Vagina (tissue), 2 donors: ENCODE measurements at regions not wholly inside any gene's neighbourhood (a gene's known extent, or its start where the extent isn't known, plus 50 kb on each side); places are given as distances from the start of the nearest gene placed in this dataset.

ENCODE experiments used
- DNase-seq, 2 donors: peaks; one replicate each; pipeline ENCODE4 v3.0.0-alpha.2; 2017; ENCODE audit errors: extremely low spot score in 2 of 2
- H3K27ac ChIP-seq: fragments of 200-600 bp; sonication (generic); one replicate; pipeline ENCODE4 v1.5.1; 2019
- H3K27me3 ChIP-seq: fragments of 200-600 bp; sonication (generic); one replicate; pipeline ENCODE4 v1.5.1; 2019
- H3K36me3 ChIP-seq, 2 donors: fragments of 200-600 bp; sonication (generic); one replicate each; pipeline ENCODE4 v1.5.1; 2017 to 2019
- H3K4me1 ChIP-seq: fragments of 200-600 bp; sonication (generic); one replicate; pipeline ENCODE4 v1.5.1; 2019
- H3K4me3 ChIP-seq, 2 donors: fragments of 200-600 bp; sonication (generic); 1 replicate in 1 of 2; 2 replicates in 1 of 2; pipeline ENCODE4 v1.5.1; 2016 to 2019
- H3K9me3 ChIP-seq: fragments of 200-600 bp; sonication (generic); one replicate; pipeline ENCODE4 v1.5.1; 2019
- POLR2A ChIP-seq, 2 donors: fragments of 450-650 bp; IDR thresholded peaks; one replicate each; pipeline ENCODE4 v1.6.1; 2017; ENCODE audit warnings: antibody characterized with exemption in 2 of 2, mild to moderate bottlenecking in 2 of 2, moderate library complexity in 2 of 2
- POLR2AphosphoS5 ChIP-seq, 2 donors: sonication (generic); formaldehyde crosslinking; IDR thresholded peaks; one replicate each; pipeline ENCODE4 v1.9.0; 2017; ENCODE audit warnings: antibody characterized with exemption in 2 of 2, mild to moderate bottlenecking in 2 of 2, low read depth in 1 of 2; ENCODE audit not compliant: insufficient read depth in 1 of 2
- intact Hi-C: fragments of 100-400 bp; cut with DNase I; formaldehyde crosslinking; loops from one replicate; pipeline ENCODE4 v1.15.1; 2023
- TF ChIP-seq, protein P1 (sequence below), 3 experiments: fragments of 450-650 bp in 2 of 3; fragments of 200-600 bp in 1 of 3; sonication (generic) in 1 of 3; IDR thresholded peaks; one replicate each; pipeline ENCODE4 v1.5.1; 2017 to 2019; ENCODE audit warnings: antibody characterized with exemption in 3 of 3, mild to moderate bottlenecking in 2 of 3, moderate library complexity in 2 of 3

DNA sequence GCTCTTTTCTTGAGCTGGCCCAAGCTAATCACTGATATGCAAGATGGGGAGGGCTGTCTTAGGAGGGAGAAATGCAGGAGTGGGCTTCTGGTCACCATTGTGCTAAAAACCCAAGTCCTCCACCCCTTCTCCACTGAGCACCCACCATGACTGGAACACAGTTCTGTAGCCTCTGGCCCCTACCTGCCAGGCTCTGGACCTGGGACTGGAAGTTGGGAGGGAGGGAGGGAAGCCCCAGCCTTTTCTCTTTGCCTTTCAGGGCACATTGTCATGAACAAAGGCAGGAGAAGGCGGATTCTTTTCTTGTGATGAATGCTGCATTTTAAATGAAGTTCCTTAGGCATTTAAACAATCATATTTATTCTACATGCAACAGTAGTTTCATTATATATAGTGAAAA, 559.1 kb upstream of the TRPC7 start:
- Histone ChIP-seq H3K27ac (no peak overlapping the region), H3K36me3 (no peaks in the 10 kb centered on the region), H3K4me3 (no peak overlapping the region), H3K9me3 (no peaks in the 10 kb centered on the region), H3K4me1 (no peaks in the 10 kb centered on the region), H3K27me3 (no peaks in the 10 kb centered on the region)
- TF ChIP-seq, protein P1, sequence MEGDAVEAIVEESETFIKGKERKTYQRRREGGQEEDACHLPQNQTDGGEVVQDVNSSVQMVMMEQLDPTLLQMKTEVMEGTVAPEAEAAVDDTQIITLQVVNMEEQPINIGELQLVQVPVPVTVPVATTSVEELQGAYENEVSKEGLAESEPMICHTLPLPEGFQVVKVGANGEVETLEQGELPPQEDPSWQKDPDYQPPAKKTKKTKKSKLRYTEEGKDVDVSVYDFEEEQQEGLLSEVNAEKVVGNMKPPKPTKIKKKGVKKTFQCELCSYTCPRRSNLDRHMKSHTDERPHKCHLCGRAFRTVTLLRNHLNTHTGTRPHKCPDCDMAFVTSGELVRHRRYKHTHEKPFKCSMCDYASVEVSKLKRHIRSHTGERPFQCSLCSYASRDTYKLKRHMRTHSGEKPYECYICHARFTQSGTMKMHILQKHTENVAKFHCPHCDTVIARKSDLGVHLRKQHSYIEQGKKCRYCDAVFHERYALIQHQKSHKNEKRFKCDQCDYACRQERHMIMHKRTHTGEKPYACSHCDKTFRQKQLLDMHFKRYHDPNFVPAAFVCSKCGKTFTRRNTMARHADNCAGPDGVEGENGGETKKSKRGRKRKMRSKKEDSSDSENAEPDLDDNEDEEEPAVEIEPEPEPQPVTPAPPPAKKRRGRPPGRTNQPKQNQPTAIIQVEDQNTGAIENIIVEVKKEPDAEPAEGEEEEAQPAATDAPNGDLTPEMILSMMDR (IDR thresholded peaks at IDR 0.05), result no peak
- no peak for TF ChIP-seq POLR2A (IDR thresholded peaks at IDR 0.05)
- DNase-seq, result no peak
- intact Hi-C loops, result no loop called here

DNA sequence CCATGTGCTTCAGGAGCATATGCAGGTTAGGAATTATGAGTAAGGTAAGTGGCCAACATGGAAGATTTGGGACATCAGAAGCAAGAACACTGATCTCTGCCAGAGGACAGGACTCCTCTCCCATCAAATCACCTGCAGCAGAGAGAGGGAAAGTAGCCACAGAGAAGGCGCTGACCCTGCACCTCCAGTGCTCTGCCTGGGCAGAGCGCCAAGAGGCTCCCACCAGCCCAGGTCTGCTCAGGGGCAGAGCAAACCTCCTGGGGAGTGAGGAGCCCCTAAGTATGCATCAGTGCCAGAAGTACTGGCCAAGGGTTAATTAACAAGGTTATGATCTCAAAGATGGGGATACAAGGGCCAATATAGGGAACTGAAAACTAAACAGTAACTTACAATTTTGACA, 545.3 kb upstream of the TRPC7 start:
- no peaks in the 10 kb centered on the region for H3K27me3 ChIP-seq
- TF ChIP-seq, protein P1 (IDR thresholded peaks at IDR 0.05), result no peak
- no peak overlapping the region for H3K4me3 ChIP-seq
- no peaks in the 10 kb centered on the region for H3K36me3 ChIP-seq
- no peak overlapping the region for H3K27ac ChIP-seq
- no peaks in the 10 kb centered on the region for H3K4me1 ChIP-seq
- DNase-seq, result no peak
- no peaks in the 10 kb centered on the region for H3K9me3 ChIP-seq
- intact Hi-C loops, result no loop called here

DNA sequence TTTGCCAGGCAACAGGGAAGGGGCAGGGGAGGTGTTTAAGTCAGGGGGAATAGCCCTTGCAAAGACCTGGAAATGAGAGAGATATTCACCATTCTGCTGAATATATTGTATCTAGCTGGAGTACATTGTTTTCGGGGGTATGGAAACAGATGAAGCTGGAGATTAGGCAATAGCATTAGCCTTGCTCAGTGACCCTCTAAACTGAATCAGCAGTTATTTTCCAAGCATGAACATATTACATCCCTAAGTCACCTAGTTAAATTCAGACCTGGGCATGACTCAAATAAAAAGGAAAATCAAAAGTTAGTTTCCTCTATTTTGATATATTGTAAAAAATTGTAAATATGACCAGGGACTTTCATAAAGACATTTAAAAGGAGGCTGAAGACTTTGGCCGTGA, 544.6 kb upstream of the TRPC7 start:
- Histone ChIP-seq H3K4me1 (no peaks in the 10 kb centered on the region), H3K27me3 (no peaks in the 10 kb centered on the region), H3K9me3 (no peaks in the 10 kb centered on the region), H3K27ac (no peak overlapping the region), H3K36me3 (no peaks in the 10 kb centered on the region), H3K4me3 (no peak overlapping the region)
- DNase-seq, result no peak
- intact Hi-C loops, result no loop called here
- TF ChIP-seq POLR2AphosphoS5 (IDR thresholded peaks at IDR 0.05; ENCODE audit: insufficient read depth in 1 of 2, low read depth in 1 of 2) (no peak), POLR2A (IDR thresholded peaks at IDR 0.05) (no peak)
- TF ChIP-seq, protein P1 (IDR thresholded peaks at IDR 0.05), result no peak

DNA sequence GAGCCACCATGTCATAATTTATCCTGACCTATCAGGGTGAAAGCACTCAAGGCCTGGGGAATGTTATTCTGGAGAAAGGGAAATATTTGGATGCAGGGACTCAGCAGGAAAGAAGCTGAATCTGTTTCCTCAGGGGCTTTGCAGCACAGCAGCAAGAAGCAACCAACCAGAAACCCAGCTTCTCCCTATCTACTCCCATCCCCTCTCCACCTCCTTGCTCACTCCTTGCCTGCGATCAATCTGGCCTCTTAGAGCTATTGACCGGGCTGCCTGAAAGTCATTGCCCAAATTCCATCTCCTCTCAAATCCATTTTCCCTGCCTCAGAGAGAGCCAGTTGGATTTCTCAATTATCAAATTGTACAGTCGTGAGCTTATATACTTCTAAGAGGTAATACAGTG, 542.0 kb upstream of the TRPC7 start:
- intact Hi-C loops, result no loop called here
- no peaks in the 10 kb centered on the region for H3K4me1 ChIP-seq
- no peaks in the 10 kb centered on the region for H3K27me3 ChIP-seq
- no peak overlapping the region for H3K27ac ChIP-seq
- H3K4me3 ChIP-seq, result no peak overlapping the region
- no peaks in the 10 kb centered on the region for H3K36me3 ChIP-seq
- H3K9me3 ChIP-seq, result no peaks in the 10 kb centered on the region
- DNase-seq, result no peak
- TF ChIP-seq, protein P1 (IDR thresholded peaks at IDR 0.05), result no peak
- TF ChIP-seq POLR2AphosphoS5 (IDR thresholded peaks at IDR 0.05; ENCODE audit: insufficient read depth in 1 of 2, low read depth in 1 of 2) (no peak), POLR2A (IDR thresholded peaks at IDR 0.05) (no peak)

DNA sequence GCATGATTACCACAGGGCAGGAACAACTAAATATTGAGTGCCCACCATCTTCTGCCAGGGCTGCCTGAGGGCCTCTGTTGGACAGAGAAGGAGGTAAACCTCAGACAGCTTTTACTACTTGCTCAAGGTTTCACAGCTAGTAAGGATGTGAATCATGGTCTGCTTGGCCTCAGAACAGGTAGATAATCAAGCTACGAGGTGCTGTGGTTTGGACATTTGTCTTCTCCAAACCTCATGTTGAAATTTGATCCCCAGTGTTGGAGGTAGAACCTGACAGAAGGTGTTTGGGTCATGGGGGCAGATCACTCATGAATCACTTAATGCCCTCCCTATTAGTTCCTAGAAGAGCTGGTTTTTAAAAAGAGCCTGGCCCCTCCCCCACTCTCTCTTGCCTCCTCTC, 541.2 kb upstream of the TRPC7 start:
- H3K4me3 ChIP-seq, result no peak overlapping the region
- H3K27ac ChIP-seq, result no peak overlapping the region
- TF ChIP-seq POLR2A (IDR thresholded peaks at IDR 0.05) (no peak), POLR2AphosphoS5 (IDR thresholded peaks at IDR 0.05; ENCODE audit: insufficient read depth in 1 of 2, low read depth in 1 of 2) (no peak)
- TF ChIP-seq, protein P1 (IDR thresholded peaks at IDR 0.05), result no peak
- H3K27me3 ChIP-seq, result no peaks in the 10 kb centered on the region
- intact Hi-C loops, result no loop called here
- no peaks in the 10 kb centered on the region for H3K9me3 ChIP-seq
- H3K36me3 ChIP-seq, result no peaks in the 10 kb centered on the region
- no peak for DNase-seq
- H3K4me1 ChIP-seq, result no peaks in the 10 kb centered on the region
